ENCODE measurements at regions not wholly inside any gene's neighbourhood (a gene's known extent, or its start where the extent isn't known, plus 50 kb on each side); places are given as distances from the start of the nearest gene placed in this dataset.

GRCh38 chr2:176822060-176822459 lies 390.5 kb upstream of the HNRNPA3 start:
- Histone ChIP-seq H3K27me3 (ENCODE audit: control insufficient read depth in 4 of 4, insufficient read depth in 4 of 4, low read length in 3 of 4) (peaks cover 0 to 6% (median 0%) of the 10 kb centered on the region in 4 donors), H3K4me3 (ENCODE audit: low read depth in 1 of 3, low read length in 3 of 3) (no peak overlapping the region), H3K9ac (ENCODE audit: low read depth in 1 of 2, low read length in 2 of 2) (no peak overlapping the region), H3K27ac (ENCODE audit: low read depth in 1 of 2, low read length in 2 of 2) (no peak overlapping the region), H3K9me3 (ENCODE audit: control insufficient read depth in 4 of 4, low read length in 3 of 4) (no peaks in the 10 kb centered on the region), H3K4me1 (ENCODE audit: control insufficient read depth in 4 of 4, insufficient read depth in 4 of 4, low read length in 3 of 4) (no peaks in the 10 kb centered on the region), H3K36me3 (ENCODE audit: control insufficient read depth in 4 of 4, insufficient read depth in 3 of 4, low read depth in 1 of 4, low read length in 3 of 4) (no peaks in the 10 kb centered on the region)
- no peak for DNase-seq (ENCODE audit: low spot score)
- TF ChIP-seq JUND (IDR thresholded peaks at IDR 0.05), result no peak
- no peak for TF ChIP-seq TAF1 (conservative IDR thresholded peaks at IDR 0.05)
- no peak for TF ChIP-seq RXRA (IDR thresholded peaks at IDR 0.05)
- TF ChIP-seq REST (IDR thresholded peaks at IDR 0.05), result no peak
- TF ChIP-seq HNF4G (IDR thresholded peaks at IDR 0.05), result no peak
- no peak for TF ChIP-seq MAX (IDR thresholded peaks at IDR 0.05)
- WGBS, result 75% methylated on average over 2 of the region's 2 CpGs

GRCh38 chr2:176826356-176826755 lies 386.2 kb upstream of the HNRNPA3 start:
- WGBS, result 75% methylated on average over 2 of the region's 2 CpGs
- Histone ChIP-seq H3K9ac (ENCODE audit: low read depth in 1 of 2, low read length in 2 of 2) (no peak overlapping the region), H3K9me3 (ENCODE audit: control insufficient read depth in 4 of 4, low read length in 3 of 4) (no peaks in the 10 kb centered on the region), H3K27ac (ENCODE audit: low read depth in 1 of 2, low read length in 2 of 2) (no peak overlapping the region), H3K27me3 (ENCODE audit: control insufficient read depth in 4 of 4, insufficient read depth in 4 of 4, low read length in 3 of 4) (peaks cover 0 to 7% (median 0%) of the 10 kb centered on the region in 4 donors), H3K4me1 (ENCODE audit: control insufficient read depth in 4 of 4, insufficient read depth in 4 of 4, low read length in 3 of 4) (no peaks in the 10 kb centered on the region), H3K36me3 (ENCODE audit: control insufficient read depth in 4 of 4, insufficient read depth in 3 of 4, low read depth in 1 of 4, low read length in 3 of 4) (no peaks in the 10 kb centered on the region), H3K4me3 (ENCODE audit: low read depth in 1 of 3, low read length in 3 of 3) (no peak overlapping the region)
- no peak for DNase-seq (ENCODE audit: low spot score)
- TF ChIP-seq REST (IDR thresholded peaks at IDR 0.05) (no peak), FOXA2 (IDR thresholded peaks at IDR 0.05) (no peak), RXRA (IDR thresholded peaks at IDR 0.05) (no peak), FOXA1 (IDR thresholded peaks at IDR 0.05) (no peak), MAX (IDR thresholded peaks at IDR 0.05) (no peak), HNF4G (IDR thresholded peaks at IDR 0.05) (no peak), RAD21 (IDR thresholded peaks at IDR 0.05) (no peak), EGR1 (IDR thresholded peaks at IDR 0.05; ENCODE audit: low read depth in 2 of 2) (no peak), NR2F2 (IDR thresholded peaks at IDR 0.05) (no peak), ATF3 (IDR thresholded peaks at IDR 0.05) (no peak), GABPA (IDR thresholded peaks at IDR 0.05 in 1 of 2, conservative IDR thresholded peaks at IDR 0.05 in 1 of 2) (no peak), CTCF (IDR thresholded peaks at IDR 0.05; ENCODE audit: low read depth, low read length, missing input control) (no peak), TAF1 (conservative IDR thresholded peaks at IDR 0.05) (no peak), YY1 (IDR thresholded peaks at IDR 0.05) (no peak), HNF4A (conservative IDR thresholded peaks at IDR 0.05) (no peak)
